Fibroblast of peridontal ligament (primary cell): ENCODE measurements at regions not wholly inside any gene's neighbourhood (a gene's known extent, or its start where the extent isn't known, plus 50 kb on each side); places are given as distances from the start of the nearest gene placed in this dataset.

Experiments
- DNase-seq: peaks from one replicate; pipeline ENCODE4 v3.0.0-alpha.2; 2010; ENCODE audit errors: extremely low read depth

DNA sequence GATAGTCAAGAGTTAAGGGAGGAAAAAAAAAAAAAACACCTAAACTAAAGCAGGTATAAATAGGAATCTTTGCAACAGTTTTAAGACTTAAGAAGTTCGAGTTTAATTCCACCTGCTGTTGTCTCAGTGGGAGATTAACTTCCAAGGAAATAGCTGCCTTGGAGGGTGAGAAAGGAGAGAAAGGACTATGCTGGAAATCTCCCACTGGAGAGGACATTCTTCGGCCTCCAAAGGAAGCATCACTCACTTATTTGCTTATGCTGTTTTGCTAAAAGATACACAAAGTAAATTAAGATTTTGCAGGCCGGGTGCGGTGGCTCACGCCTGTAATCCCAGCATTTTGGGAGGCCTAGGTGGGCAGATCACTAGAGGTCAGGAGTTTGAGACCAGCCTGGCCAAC is 317.9 kb upstream of the MPDZ start:
- no peak for DNase-seq

DNA sequence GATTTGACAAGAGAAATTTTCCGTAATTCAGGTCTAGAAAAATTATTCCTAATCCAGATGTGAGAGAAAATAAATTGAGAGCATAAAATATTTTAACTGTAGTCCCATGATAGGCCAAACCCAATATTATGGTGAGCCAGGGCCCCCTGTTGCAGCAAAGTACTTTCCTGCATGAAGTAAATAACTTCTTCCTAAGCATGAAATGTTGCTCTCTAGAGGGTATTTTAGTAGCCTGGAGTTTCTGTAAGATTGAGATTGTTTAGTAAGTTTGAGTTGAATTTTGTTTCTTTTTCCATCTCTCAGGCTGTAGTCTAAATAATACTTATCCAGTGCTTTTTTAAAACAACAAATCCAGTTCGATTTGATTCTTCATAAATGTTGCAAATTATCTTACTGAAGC is 317.5 kb upstream of the MPDZ start:
- DNase-seq: no peak

DNA sequence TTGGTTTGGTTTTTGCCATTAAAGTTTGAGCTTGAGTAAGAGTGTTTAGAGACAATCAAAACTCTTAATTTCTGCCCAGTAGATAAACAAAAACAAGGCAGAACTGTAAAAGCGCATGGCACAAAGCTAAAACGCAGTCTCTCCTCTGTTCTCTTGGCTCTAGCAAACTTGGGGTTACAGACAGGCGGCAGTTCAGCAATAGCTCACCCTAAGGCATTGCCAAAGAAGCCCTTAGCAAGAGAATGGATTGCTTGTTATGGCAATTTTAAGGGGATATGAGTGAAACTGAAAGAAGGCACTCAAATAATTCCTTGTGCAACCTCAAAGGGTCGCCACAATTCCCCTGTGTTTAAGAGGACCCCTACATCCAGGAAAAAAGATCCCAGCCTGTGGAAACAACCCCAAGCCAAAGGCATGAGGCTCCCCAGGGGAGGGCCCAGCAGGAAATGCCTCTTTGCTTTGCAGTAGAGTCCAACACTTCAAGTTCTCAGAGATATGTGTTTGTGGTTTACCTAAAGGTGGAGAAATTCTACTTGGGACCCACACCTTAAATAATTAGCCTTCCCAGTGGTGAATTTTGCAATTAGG is 317.0 kb upstream of the MPDZ start:
- no peak for DNase-seq

DNA sequence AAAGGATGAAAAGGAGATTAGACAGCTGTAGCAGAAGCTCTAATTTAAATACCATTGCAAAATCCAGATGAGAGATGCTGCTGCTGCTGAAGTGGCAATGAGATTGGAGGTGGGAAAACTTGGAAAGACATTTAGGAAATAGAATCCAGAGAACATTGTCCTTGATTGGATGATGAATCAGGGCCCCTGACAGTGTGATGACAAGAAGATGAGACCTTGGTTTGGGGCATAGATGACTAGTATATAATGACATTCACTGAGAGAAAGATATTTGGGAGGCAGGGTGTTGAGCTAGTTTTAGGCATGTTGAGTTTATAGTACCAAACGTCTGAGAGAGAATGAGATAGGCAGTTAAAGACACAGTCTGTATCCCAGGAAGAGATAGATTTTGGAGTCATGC is 311.5 kb upstream of the MPDZ start:
- no peak for DNase-seq

DNA sequence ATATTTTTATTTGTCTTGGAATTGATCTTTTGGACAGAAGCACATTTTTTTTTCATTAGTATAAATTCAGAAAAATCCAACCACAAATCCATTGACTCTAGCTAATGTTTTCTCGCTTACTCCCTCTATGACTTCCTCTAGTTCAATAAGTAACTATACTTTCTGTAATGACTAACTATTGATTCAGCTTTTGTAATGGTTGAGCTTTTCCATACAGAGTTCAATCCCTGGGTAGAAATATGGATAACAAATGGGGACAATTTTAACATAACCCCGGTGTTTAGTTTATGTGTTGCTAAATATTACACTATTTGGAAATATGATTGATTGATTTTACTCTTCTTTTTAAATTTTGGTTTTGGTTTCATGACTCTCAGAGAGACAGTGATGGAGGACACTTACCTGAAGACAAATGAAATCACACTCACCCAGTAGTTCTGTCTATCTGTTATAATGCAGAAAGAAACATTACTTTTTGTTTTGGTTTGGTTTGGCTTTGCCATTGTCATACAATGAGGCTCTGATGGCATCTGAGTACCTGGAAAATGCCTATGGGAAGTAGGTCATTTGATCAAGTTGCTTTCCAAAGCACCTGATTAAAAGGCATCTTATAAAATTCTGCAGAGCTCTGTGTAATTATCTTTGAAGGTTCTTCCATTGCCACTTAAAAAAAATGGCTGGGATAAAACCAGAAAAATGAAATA is 309.7 kb upstream of the MPDZ start:
- no peak for DNase-seq

DNA sequence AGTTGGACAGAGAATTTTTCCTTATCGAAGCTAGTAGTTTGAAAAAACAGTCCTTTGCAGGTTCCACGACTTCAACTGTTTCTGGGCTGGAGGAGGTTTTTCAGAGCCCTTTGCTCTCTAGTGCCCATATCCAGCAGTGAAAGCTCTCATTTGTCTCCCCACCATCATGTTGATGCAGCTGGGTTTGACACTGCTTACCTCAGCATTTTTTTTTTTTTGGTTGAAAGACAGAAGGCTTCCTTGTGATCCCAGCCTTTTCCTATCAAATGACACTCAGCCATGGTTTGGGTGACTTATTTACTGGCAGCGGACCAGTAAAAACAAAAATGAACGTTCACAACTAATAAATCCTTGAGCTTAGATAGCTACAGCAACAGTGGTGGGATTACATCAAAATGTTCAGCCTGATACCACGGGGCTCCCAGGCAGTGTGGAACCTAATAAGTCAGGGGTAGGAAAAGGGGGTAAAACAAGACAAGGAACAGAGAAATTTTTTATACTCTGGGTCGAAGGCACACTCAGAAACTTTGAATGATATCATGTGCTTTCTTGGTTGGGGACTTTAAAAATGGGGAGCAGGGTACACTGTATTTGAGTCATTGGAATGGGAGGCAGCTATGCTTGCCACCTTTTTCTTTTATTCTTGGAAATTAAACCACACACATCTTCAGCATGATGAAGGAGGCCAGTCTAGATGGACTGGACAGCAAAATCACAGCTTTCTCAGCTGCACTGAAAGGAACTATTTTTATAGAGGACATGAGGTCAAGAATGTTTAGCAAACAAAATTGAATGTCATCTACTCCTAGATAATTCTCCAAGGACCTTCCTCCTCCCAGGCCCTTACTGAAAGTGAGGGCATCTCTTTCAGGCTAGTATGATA is 308.9 kb upstream of the MPDZ start:
- DNase-seq: no peak

DNA sequence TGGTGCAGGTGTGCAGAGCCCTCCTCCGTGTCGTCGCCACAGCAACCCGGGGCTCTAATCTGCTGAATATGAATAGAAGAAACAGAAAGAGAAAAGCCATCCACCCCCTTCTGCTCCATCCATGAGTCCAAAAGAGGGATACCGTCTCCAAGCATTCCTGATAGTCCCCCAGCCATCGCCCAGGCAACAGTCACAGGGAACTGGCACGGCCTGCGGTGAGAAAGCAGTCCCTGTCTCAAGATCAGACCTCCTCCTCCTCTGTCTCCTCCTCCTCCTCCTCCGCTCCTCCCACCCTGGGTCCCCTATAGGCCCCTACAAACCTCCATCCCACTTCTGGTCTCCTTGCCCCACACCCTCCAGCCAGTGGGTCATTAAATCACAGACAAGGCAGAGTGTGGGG is 308.1 kb upstream of the MPDZ start:
- DNase-seq: no peak

DNA sequence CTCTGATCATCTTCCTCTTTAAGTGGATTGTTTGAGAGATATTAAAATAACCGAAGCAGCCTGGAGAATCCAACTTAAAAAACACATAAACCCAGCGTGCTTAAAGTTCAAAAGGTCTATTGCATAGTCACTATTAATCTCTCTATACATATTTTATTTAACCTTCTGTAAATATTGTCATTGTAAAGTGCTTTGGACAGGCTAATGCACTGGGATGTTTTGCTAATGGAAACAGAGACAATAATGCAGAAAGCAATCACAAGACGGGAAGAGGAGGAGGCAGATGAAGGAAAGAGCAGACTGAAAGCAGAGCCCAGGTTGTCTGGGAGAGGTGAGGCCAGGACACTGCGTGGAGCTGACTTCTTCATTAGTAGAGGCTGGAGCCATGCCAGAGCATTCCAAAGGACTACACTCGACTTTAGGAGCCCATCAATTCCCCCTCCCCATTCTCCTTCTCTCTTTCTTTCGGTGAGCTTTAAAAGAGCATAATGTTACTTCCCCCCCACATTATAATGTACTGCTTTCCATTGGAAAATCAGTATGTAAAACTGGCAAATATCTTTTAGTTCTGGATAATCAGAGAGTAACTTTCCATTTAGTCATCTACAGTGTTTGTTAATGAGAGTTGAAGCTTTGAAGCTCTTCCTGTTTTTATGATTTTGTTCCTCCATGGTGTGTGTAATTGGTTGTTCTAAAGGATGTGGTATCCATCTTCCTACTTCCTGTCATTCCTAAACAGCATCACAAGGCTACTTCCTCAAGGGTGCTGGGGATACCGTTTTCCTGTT is 307.3 kb upstream of the MPDZ start:
- DNase-seq: no peak

DNA sequence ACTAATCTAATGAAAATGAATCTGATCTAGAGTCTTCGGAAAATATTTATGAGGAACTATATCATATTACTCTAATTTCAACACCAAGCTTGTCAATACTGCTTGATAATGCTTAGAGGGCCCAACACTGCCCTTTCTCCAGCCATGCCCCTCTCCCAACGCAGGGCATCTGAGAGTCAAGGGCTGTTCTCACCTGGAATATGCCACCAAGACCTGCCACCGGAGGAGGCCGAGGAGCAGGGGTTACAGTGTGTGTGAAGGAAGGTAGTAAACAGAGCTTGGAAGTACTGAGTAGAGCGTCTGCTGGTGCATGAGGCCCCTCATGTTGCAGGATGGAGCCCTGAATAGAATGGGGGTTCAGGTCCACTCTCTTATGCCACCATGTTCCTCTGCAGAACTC is 301.3 kb upstream of the MPDZ start:
- DNase-seq: no peak

DNA sequence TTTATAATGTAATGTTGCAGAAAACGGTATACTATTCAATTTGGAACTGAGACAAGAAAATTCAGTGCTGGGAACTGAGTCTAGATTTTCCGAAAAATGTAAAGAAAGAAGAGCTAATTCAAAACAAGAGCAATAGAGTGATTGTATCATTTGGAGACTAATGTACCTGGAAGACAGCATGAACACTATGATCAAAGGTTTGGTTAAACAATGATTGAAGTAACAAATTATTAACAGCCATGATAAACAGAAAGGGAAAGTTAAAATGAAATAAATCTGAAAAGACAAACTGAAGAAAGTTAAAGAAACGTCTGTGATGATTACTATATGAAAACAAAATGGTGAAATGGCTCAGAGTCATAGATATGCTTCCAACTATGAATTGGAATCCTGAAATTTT is 300.6 kb upstream of the MPDZ start:
- no peak for DNase-seq

DNA sequence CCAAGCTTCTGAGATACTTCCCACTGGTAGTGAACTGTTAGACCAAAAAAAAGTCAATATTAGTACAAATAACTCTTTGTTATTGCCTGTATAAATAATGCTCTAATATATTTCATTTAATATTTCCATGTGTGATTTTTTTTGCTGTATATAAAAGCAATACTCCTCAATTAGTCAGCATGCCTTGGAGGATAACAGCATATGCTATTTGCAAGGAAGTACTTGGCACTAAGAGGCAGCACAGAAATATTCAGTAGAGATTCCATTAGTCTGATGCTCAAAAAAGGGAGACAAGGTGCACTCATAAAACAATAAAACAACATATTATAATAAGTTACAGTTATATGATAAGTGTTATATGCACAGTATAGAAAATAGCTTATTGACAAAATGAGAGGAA is 296.6 kb upstream of the MPDZ start:
- no peak for DNase-seq

DNA sequence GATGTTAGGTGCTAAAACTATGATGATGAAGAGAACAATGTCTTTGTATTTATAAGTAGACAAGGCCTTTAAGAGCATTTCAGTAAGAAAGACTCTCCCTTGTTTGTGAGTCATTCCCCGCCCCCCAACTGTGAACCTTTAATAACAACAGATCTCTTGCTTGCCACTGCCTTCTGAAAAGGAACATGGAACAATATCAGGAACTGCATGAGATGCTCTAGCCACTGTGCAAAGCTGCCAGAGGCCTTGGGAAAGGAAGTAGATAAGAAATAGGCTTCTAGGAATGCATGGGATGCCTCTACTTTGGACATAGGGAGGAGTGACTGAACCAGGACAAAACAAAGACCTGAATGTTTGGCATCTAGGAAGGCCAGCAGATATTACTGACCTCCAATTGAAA is 296.1 kb upstream of the MPDZ start:
- no peak for DNase-seq

DNA sequence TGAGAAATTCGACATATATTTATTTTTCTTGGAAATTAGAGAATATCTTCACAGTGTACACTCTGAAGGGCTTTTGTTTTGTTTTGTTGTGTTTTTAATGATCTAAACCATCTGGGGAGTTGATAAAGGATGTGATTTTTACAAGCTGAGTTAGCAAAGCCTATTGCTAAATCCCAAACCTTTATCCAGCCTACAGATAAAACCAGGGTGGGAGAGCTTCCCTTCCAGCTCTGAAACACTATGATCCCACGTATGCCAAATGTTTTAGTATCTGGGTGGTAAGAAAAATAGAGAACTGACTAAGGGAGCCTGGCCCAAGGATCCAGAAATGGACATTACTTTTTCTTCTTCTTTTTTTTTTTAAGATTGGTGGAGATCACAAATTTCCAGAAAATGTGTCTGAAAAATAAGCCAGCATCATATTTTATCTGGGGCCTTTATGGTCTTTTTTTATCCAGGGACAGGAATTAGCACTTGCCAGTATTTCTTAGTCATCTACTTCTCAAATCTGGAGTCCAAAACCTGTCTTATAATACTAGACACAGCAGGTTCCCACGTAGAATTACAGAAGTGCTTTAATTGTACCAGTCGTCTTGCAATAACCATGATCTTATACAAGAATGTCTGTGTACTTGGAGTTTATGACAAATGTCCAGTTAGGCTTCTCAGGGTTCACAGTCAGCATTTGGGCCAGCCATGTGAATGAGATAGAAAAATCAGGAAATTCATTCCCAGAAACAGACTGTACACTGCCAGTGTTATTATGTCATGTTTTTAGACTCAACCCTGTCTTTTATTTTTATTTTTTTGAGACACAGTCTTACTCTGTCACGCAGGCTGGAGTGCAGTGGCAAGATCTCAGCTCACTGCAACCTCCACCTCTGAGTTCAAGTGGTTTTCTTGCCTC is 290.8 kb upstream of the MPDZ start:
- peak; percentile 0 for DNase-seq

DNA sequence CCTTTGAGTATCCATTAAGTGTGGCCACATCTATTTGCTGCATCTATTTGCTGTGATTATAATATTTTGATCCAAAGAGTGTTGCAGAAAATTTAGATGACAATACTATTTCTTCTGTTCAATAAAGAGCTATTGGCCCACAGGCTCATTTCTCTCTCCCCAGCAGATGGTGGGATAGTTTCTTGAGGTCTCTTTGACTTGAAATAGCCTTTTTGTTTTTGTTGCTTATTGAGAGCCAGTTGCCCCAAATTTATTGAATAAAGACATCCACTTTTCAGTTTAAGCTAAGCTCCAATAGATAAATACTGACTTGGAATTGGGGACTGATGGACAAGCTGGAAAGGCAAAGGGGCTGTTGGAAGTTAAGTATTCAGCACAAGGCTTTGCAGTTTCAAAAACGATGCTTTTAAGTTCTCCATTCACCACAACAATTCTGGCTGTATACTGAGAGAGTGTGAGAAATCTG is 290.1 kb upstream of the MPDZ start:
- no peak for DNase-seq

DNA sequence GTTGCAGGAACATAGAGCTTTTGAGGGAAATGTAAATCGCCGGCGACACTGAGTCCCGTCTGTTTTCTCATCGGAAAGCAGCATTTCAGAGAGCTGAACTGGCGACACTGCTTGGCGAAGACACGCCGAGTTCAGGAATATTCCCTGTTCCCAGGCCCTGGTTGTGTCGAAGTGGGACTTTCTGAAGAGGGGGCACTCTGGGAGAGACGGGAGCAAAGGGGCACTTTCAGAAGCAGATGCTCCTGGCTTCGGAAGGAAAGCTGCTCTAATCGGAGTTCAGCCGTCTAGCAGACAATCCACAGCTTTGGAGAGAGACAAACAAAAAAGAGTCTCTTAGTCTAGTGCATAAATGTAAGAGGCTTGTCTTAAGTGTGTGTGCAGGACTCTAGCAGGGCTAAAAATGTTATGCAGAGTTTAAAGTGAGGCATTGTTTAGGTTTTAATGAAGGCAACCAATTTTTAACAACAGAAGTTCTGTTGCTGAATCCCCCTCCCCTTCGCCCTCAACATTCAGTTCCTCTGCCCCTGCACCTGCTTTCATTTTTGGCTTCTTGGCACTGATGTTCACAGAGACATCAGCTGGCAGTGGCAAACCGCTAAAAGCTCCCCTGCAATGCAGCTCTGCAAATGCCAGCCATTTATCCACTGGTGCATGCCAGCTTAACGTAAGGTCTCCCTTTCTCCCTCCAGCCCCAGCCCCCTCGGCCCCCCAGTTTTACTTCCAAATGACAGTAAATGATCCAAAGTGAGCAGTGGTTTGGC is 289.5 kb upstream of the MPDZ start:
- no peak for DNase-seq

DNA sequence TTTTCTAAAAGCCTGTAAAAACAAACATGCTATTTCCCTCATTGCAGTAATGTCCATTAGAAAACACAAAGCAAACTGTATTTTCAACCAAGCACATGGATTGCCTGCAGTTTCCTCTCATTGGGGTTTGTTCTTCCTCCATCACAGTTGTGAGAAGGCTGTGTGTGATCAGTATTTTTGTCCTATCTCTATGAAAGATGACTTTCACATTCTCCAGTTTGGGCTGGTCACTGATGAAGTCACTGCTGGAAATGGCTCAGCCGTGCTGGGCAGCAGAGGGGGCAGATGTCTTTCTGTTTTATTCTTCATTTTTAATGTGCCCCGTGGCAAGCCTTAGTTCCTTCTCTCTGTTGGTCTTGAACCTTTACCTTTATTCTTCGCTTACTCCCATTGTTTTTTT is 288.9 kb upstream of the MPDZ start:
- no peak for DNase-seq

DNA sequence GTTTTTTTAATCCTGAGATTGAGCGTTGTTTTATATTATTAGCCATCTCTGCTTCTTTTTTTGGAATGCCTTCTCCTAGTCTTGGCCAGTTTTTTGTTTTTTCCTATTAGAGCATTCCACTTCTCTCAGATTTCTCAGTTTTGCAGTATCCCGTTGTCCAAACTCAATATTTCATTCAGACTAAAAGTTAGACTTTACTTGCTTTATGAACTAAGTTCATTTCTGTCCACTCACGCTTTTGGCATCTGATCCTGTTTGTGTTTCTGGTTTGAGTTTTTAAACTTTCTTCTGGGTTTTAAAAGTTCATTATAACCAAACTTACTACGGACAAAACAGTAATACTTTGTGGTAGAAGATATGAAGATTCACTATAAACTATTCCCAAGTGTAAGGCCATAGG is 288.3 kb upstream of the MPDZ start:
- DNase-seq: peak; percentile 4

DNA sequence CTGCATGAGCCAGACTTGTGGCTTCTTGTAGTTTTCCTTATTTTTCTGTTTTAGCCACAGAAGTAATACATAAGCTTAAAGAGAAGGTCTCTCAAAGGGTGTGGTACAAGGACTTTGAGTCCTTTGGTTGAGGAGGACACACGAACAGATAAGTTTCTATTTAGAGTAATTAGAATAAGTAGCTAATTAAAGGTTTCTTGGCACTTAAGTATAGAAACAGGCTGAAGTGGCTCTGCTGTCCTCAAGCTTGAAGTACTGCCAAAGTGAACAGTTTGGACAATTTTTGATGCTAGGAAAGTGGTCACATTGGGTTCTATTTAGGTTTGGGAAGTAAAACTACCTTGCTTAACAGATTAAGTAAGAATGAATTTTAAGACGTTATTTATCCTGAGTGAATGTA is 278.3 kb upstream of the MPDZ start:
- no peak for DNase-seq

DNA sequence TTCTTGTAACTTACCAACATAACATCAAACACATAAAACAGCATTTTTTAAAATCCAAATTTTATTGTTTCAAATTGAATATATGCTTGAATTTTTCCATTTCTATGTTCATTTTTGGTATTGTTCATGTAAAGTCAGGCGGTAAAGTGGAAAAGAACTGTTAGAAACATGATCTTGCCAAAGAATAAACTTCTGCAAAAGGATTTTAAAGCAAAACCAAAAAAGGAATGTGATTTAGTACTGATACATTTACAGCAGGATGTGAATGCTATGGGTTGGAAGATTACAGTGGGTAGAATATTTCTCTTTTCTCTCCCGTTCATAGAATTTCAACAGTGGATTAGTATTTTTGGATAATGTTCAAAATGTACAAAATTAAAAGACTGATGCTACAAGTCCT is 277.2 kb upstream of the MPDZ start:
- no peak for DNase-seq

DNA sequence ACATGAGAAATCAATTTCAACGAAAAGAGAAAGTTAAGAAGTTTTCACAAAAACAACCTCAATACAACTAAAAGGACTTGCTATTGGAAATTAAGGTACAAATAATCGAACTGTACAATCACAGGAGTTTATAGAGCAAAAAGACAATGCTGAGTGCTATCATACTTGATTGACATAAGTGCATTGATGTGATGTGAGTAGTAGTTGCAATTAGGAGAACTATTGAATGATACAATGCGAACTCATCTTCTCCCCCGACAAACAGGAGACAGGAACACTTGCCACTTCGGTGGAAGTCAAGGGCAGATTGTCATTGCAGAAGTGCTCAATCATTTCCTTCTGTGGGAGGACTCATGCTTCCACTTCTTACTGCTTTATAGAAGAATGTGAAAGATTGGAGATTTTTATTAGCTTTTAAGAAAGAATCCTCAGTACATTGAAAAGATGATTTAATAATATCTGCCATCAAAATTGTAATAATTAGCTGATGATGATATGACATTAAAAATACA is 276.6 kb upstream of the MPDZ start:
- no peak for DNase-seq
